ENCODE measurements at regions not wholly inside any gene's neighbourhood (a gene's known extent, or its start where the extent isn't known, plus 50 kb on each side); places are given as distances from the start of the nearest gene placed in this dataset.
A peak's percentile ranks its signal among the peaks of the same experiment; 100 is the strongest.
"Not testable (repeated sequence)": the region's sequence is repeated elsewhere in the genome, so short reads cannot be mapped to it uniquely, and the experiment has no call there.

DNA sequence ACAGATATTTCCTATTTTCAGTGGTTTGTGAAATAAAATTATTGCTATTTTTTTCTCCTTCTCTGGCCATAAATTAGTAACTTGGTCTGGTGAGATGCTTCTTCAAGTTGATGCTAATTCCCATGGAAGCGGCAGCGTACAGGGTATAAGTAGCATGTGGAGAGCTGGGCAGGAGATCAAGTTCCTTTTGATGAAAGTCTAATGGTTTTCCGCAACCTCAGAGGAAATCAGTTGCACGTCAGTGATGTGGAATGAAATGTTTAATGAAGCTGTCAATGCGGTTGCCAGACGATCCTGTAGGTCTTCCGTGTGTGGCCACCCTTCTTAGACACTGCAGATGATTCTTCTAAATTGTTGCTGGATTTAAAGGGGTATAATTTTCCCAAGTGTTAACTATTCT lies 236.4 kb upstream of the GRM3 start:
- no peak for ATAC-seq
- intact Hi-C loops (cut with micrococcal nuclease), result no loop called here
- H3K27me3 ChIP-seq (ENCODE audit: control insufficient read depth in 2 of 2, insufficient read depth in 2 of 2, low read length in 2 of 2), result no peaks in the 10 kb centered on the region
- H3K9ac ChIP-seq (ENCODE audit: insufficient read depth in 1 of 2, low read depth in 2 of 2, low read length in 2 of 2), result no peak overlapping the region
- no peak overlapping the region for H2AFZ ChIP-seq (ENCODE audit: low read depth, low read length)
- no peaks in the 10 kb centered on the region for H3K4me1 ChIP-seq (replicated peaks in 1 of 2; ENCODE audit: control insufficient read depth in 2 of 2, insufficient read depth in 2 of 2, low read length in 2 of 2)
- H3K4me3 ChIP-seq, result no peak overlapping the region
- in situ Hi-C loops (cut with MboI), result no loop called here
- no peak for TF ChIP-seq ZNF133 (CRISPR knock-in tag; IDR thresholded peaks at IDR 0.05)
- no peak for TF ChIP-seq ZNF431 (CRISPR knock-in tag; IDR thresholded peaks at IDR 0.05)
- no peak for TF ChIP-seq NFXL1 (CRISPR knock-in tag; IDR thresholded peaks at IDR 0.05)
- no peak for TF ChIP-seq SRSF9 (IDR thresholded peaks at IDR 0.05; ENCODE audit: borderline replicate concordance, low read depth, low read length)
- no peak for TF ChIP-seq TOE1 (IDR thresholded peaks at IDR 0.05; ENCODE audit: borderline replicate concordance)
- no peak for TF ChIP-seq TOE1 (CRISPR knock-in tag; IDR thresholded peaks at IDR 0.05; ENCODE audit: borderline replicate concordance, low read depth)
- TF ChIP-seq ELF2 (CRISPR knock-in tag; IDR thresholded peaks at IDR 0.05), result no peak
- no peak overlapping the region for H3K4me2 ChIP-seq (ENCODE audit: insufficient read depth, low read length)
- ChIA-PET CTCF (ENCODE audit: low intra/inter-chr PET ratio) (no interaction called here), POLR2A (no interaction called here)
- H4K20me1 ChIP-seq (replicated peaks; ENCODE audit: control insufficient read depth, insufficient read depth, low read length), result no peaks in the 10 kb centered on the region
- H3K36me3 ChIP-seq (ENCODE audit: control insufficient read depth, insufficient read depth, low read length), result no peaks in the 10 kb centered on the region
- FAIRE-seq, result no peak
- no TSS peak for BruUV-seq (replicated peaks)
- no peak for DNase-seq (ENCODE audit: extremely low read depth in 1 of 4, low spot score in 3 of 4)
- no peaks in the 10 kb centered on the region for H3K9me1 ChIP-seq (ENCODE audit: control insufficient read depth, insufficient read depth, low read length)
- WGBS (ENCODE audit: insufficient coverage, low coverage, missing lambda C conversion rate), result 0% methylated on average over 7 of the region's 7 CpGs
- no peaks in the 10 kb centered on the region for H3K9me3 ChIP-seq (replicated peaks; ENCODE audit: control insufficient read depth, insufficient read depth, low read depth, low read length)
- no peak overlapping the region for H3K27ac ChIP-seq (ENCODE audit: extremely low read depth, low read depth, low read length)
- no peaks in the 10 kb centered on the region for H3K79me2 ChIP-seq (ENCODE audit: control insufficient read depth, insufficient read depth, low read length)

DNA sequence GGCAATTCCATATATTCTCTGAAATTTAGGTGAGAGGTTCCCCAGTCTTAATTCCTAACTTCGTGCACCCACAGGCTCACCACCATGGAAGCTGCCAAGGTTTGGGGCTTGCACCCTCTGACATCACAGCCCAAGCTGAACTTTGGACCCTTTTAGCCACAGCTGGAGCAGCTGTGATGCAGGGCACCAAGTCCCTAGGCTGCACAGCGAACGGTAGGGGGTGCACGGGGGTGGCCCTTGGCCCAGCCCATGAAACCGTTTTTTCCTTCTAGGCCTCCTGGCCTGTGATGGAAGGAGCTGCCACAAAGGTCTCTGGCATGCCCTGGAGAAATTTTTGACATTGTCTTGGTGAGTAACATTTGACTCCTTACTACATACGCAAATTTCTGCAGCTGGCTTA lies 251.9 kb upstream of the GRM3 start:
- Histone ChIP-seq H3K4me1 (replicated peaks in 1 of 2; ENCODE audit: control insufficient read depth in 2 of 2, insufficient read depth in 2 of 2, low read length in 2 of 2) (no peaks in the 10 kb centered on the region), H3K27me3 (ENCODE audit: control insufficient read depth in 2 of 2, insufficient read depth in 2 of 2, low read length in 2 of 2) (no peaks in the 10 kb centered on the region), H3K27ac (ENCODE audit: extremely low read depth, low read depth, low read length) (no peak overlapping the region), H3K9me3 (replicated peaks; ENCODE audit: control insufficient read depth, insufficient read depth, low read depth, low read length) (0 out of 2 replicates have a peak, but pooled peaks cover 1% of the 10 kb centered on the region), H3K4me2 (ENCODE audit: insufficient read depth, low read length) (no peak overlapping the region), H3K4me3 (no peak overlapping the region), H3K9ac (ENCODE audit: insufficient read depth in 1 of 2, low read depth in 2 of 2, low read length in 2 of 2) (no peak overlapping the region), H3K36me3 (ENCODE audit: control insufficient read depth, insufficient read depth, low read length) (no peaks in the 10 kb centered on the region), H3K79me2 (ENCODE audit: control insufficient read depth, insufficient read depth, low read length) (no peaks in the 10 kb centered on the region), H4K20me1 (replicated peaks; ENCODE audit: control insufficient read depth, insufficient read depth, low read length) (no peaks in the 10 kb centered on the region), H3K9me1 (ENCODE audit: control insufficient read depth, insufficient read depth, low read length) (no peaks in the 10 kb centered on the region), H2AFZ (ENCODE audit: low read depth, low read length) (no peak overlapping the region)
- FAIRE-seq (no peak), DNase-seq (ENCODE audit: extremely low read depth in 1 of 4, low spot score in 3 of 4) (no peak), ATAC-seq (no peak)
- no TSS peak for BruUV-seq (replicated peaks)
- intact Hi-C loops (cut with micrococcal nuclease), result no loop called here
- WGBS (ENCODE audit: insufficient coverage, low coverage, missing lambda C conversion rate), result under 1% methylated on average over 6 of the region's 6 CpGs
- ChIA-PET POLR2A (no interaction called here), CTCF (ENCODE audit: low intra/inter-chr PET ratio) (no interaction called here)
- TF ChIP-seq ZFP36 (IDR thresholded peaks at IDR 0.05; ENCODE audit: low read depth, low read length, partially characterized antibody) (peak; percentile 52), YY1 (IDR thresholded peaks at IDR 0.05; ENCODE audit: borderline replicate concordance in 1 of 3, control insufficient read depth in 1 of 3, extremely low read depth in 1 of 3, insufficient read depth in 3 of 3, insufficient read length in 1 of 3, insufficient replicate concordance in 2 of 3, low read depth in 1 of 3, low read length in 2 of 3) (no peak)
- in situ Hi-C loops (cut with MboI), result no loop called here

GRCh38 chr7:86375602-86376001 lies 268.1 kb upstream of the GRM3 start:
- H3K27me3 ChIP-seq (ENCODE audit: control insufficient read depth in 2 of 2, insufficient read depth in 2 of 2, low read length in 2 of 2); FAIRE-seq; H3K27ac ChIP-seq (ENCODE audit: extremely low read depth, low read depth, low read length); H3K4me1 ChIP-seq (replicated peaks in 1 of 2; ENCODE audit: control insufficient read depth in 2 of 2, insufficient read depth in 2 of 2, low read length in 2 of 2); DNase-seq (ENCODE audit: extremely low read depth in 1 of 4, low spot score in 3 of 4); H3K36me3 ChIP-seq (ENCODE audit: control insufficient read depth, insufficient read depth, low read length); H3K4me2 ChIP-seq (ENCODE audit: insufficient read depth, low read length); H2AFZ ChIP-seq (ENCODE audit: low read depth, low read length); H3K4me3 ChIP-seq; H4K20me1 ChIP-seq (replicated peaks; ENCODE audit: control insufficient read depth, insufficient read depth, low read length); ATAC-seq; H3K79me2 ChIP-seq (ENCODE audit: control insufficient read depth, insufficient read depth, low read length); H3K9ac ChIP-seq (ENCODE audit: insufficient read depth in 1 of 2, low read depth in 2 of 2, low read length in 2 of 2); H3K9me1 ChIP-seq (ENCODE audit: control insufficient read depth, insufficient read depth, low read length); in situ Hi-C loops (cut with MboI); H3K9me3 ChIP-seq (replicated peaks; ENCODE audit: control insufficient read depth, insufficient read depth, low read depth, low read length); CTCF ChIA-PET (ENCODE audit: low intra/inter-chr PET ratio); intact Hi-C loops (cut with micrococcal nuclease); POLR2A ChIA-PET; BruUV-seq (replicated peaks): not testable (repeated sequence)
- 0% methylated on average over 9 of the region's 10 CpGs for WGBS (ENCODE audit: insufficient coverage, low coverage, missing lambda C conversion rate)

Measured in K562 (cell line).